Sigmoid colon (tissue), 6 donors: ENCODE measurements at regions not wholly inside any gene's neighbourhood (a gene's known extent, or its start where the extent isn't known, plus 50 kb on each side); places are given as distances from the start of the nearest gene placed in this dataset.

Experiments used
- DNase-seq: peaks from one replicate; pipeline ENCODE4 v3.0.0-alpha.2; 2019
- H3K27ac ChIP-seq, 4 donors: fragments of 200-600 bp; sonication (generic); one replicate each; pipeline ENCODE4 v1.5.1; 2016 to 2019; ENCODE audit warnings: mild to moderate bottlenecking in 1 of 4
- H3K27me3 ChIP-seq, 3 donors: fragments of 200-600 bp; sonication (generic); one replicate each; pipeline ENCODE4 v1.5.1; 2019; ENCODE audit warnings: mild to moderate bottlenecking in 1 of 3
- H3K36me3 ChIP-seq, 4 donors: fragments of 200-600 bp; sonication (generic); one replicate each; pipeline ENCODE4 v1.5.1; 2016 to 2019
- H3K4me1 ChIP-seq, 4 donors: fragments of 200-600 bp; sonication (generic); one replicate each; pipeline ENCODE4 v1.5.1; 2017 to 2019
- H3K4me3 ChIP-seq, 4 donors: fragments of 200-600 bp; sonication (generic); one replicate each; pipeline ENCODE4 v1.5.1; 2017 to 2019; ENCODE audit warnings: mild to moderate bottlenecking in 2 of 4, moderate library complexity in 1 of 4
- H3K9me3 ChIP-seq, 4 donors: fragments of 200-600 bp in 3 of 4; sonication (generic) in 3 of 4; one replicate each; pipeline versions ENCODE4 v1.5.1 to v1.6.1; 2013 to 2019
- EP300 ChIP-seq, 4 donors: sonication (generic); formaldehyde crosslinking; IDR thresholded peaks; one replicate each; pipeline ENCODE4 v1.6.1; 2017; ENCODE audit warnings: antibody characterized with exemption in 4 of 4
- POLR2A ChIP-seq, 2 donors: fragments of 450-650 bp; IDR thresholded peaks; one replicate each; pipeline ENCODE4 v1.6.1; 2016; ENCODE audit warnings: antibody characterized with exemption in 2 of 2, mild to moderate bottlenecking in 2 of 2, moderate library complexity in 2 of 2
- POLR2AphosphoS5 ChIP-seq, 4 donors: sonication (generic); formaldehyde crosslinking; IDR thresholded peaks; one replicate each; pipeline ENCODE4 v1.6.1; 2017; ENCODE audit warnings: antibody characterized with exemption in 4 of 4
- WGBS, 2 donors: extraction: QIAGEN DNeasy Blood & Tissue Kit; methylation state at CpG; one replicate each; pipeline ENCODE4 v1.1.7; 2013; 5-methylcytosine and 5-hydroxymethylcytosine counted together
- intact Hi-C: fragments of 100-400 bp; cut with DNase I; formaldehyde crosslinking; loops from one replicate; pipeline ENCODE4 v1.15.1; 2023
- TF ChIP-seq, protein P1 (sequence below), 4 experiments: fragments of 450-650 bp in 3 of 4; fragments of 200-600 bp in 1 of 4; IDR thresholded peaks; one replicate each; pipeline ENCODE4 v1.5.1; 2016 to 2019; ENCODE audit warnings: antibody characterized with exemption in 4 of 4, mild to moderate bottlenecking in 3 of 4, moderate library complexity in 2 of 4
- donor health status: healthy with polysubstance abuse.
- donor health status: healthy.

DNA sequence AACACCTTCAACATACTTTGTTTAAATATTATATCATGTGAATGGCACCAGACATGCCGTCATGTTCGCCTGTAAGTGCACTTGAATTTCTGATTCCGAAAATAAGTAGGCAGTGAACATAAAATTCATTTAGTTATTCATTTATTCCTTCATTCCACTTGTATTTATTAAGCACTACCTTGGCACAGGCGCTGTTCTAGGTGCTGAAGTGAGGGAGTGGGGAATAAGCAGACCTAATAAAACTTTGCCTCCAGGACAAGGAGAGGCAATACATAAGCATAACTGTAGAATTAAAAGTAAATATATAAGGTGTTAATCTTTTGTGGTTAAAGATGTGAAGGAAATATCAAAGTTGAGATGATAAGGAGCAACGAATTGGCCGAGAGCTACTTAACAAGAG lies 297.4 kb downstream of the TENT4A start:
- no peaks in the 10 kb centered on the region for H3K4me1 ChIP-seq
- no peak overlapping the region for H3K27ac ChIP-seq
- intact Hi-C loops: no loop called here
- no peak overlapping the region for H3K4me3 ChIP-seq
- 49 to 61% methylated on average over 6 of the region's 6 CpGs for WGBS, 2 donors
- no peaks in the 10 kb centered on the region for H3K36me3 ChIP-seq
- DNase-seq: no peak
- no peak for TF ChIP-seq POLR2AphosphoS5 (IDR thresholded peaks at IDR 0.05)
- TF ChIP-seq POLR2A (IDR thresholded peaks at IDR 0.05): no peak
- no peak for TF ChIP-seq EP300 (IDR thresholded peaks at IDR 0.05)
- TF ChIP-seq, protein P1, sequence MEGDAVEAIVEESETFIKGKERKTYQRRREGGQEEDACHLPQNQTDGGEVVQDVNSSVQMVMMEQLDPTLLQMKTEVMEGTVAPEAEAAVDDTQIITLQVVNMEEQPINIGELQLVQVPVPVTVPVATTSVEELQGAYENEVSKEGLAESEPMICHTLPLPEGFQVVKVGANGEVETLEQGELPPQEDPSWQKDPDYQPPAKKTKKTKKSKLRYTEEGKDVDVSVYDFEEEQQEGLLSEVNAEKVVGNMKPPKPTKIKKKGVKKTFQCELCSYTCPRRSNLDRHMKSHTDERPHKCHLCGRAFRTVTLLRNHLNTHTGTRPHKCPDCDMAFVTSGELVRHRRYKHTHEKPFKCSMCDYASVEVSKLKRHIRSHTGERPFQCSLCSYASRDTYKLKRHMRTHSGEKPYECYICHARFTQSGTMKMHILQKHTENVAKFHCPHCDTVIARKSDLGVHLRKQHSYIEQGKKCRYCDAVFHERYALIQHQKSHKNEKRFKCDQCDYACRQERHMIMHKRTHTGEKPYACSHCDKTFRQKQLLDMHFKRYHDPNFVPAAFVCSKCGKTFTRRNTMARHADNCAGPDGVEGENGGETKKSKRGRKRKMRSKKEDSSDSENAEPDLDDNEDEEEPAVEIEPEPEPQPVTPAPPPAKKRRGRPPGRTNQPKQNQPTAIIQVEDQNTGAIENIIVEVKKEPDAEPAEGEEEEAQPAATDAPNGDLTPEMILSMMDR (IDR thresholded peaks at IDR 0.05): no peak
- H3K27me3 ChIP-seq: no peaks in the 10 kb centered on the region
- H3K9me3 ChIP-seq: no peaks in the 10 kb centered on the region

DNA sequence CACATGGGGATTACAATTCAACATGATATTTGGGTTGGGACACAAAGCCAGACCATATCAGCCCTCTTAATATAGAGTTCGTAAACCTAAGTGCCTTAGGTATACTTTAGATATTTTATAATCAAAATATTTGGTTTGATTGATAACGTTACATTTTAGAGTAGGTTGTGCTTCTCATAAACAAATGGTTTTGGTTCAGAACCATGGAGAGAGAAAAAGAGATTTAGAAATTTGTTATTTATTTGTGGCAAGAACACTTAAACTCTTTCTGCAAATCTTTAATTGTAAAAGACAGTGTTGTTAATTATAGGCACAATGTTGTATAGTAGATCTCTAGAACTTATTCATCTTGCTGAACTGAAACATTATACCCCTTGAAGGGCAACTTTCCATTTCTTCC lies 298.8 kb downstream of the TENT4A start:
- no peaks in the 10 kb centered on the region for H3K4me1 ChIP-seq
- no peaks in the 10 kb centered on the region for H3K36me3 ChIP-seq
- TF ChIP-seq EP300 (IDR thresholded peaks at IDR 0.05): no peak
- TF ChIP-seq POLR2AphosphoS5 (IDR thresholded peaks at IDR 0.05): no peak
- TF ChIP-seq POLR2A (IDR thresholded peaks at IDR 0.05): no peak
- TF ChIP-seq, protein P1 (IDR thresholded peaks at IDR 0.05): no peak
- WGBS, 2 donors: 65 to 85% methylated on average over 2 of the region's 2 CpGs
- intact Hi-C loops: no loop called here
- no peaks in the 10 kb centered on the region for H3K27me3 ChIP-seq
- H3K27ac ChIP-seq: no peak overlapping the region
- no peak overlapping the region for H3K4me3 ChIP-seq
- no peaks in the 10 kb centered on the region for H3K9me3 ChIP-seq
- DNase-seq: no peak

DNA sequence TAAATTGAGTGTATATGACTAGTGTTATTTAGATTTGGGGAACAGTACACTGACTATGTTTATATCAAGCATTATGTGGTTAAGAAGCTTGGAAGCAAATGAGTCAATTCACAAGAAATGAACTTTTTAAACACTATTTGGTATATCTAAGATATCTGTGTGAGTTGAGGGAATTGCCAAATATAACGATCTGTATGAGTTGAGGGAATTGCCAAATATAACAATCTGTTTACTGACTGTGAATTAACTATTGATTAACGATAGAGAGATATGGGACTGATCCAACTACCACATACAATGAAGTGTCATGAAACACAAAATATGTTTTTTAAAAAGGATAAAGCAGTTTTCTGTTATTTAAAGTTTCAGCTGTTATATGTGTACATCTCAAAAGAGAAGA lies 301.4 kb downstream of the TENT4A start:
- H3K36me3 ChIP-seq: no peaks in the 10 kb centered on the region
- TF ChIP-seq EP300 (IDR thresholded peaks at IDR 0.05) (no peak), POLR2A (IDR thresholded peaks at IDR 0.05) (no peak), POLR2AphosphoS5 (IDR thresholded peaks at IDR 0.05) (no peak)
- TF ChIP-seq, protein P1 (IDR thresholded peaks at IDR 0.05): no peak
- WGBS, 2 donors: 52 to 76% methylated on average over 2 of the region's 2 CpGs

DNA sequence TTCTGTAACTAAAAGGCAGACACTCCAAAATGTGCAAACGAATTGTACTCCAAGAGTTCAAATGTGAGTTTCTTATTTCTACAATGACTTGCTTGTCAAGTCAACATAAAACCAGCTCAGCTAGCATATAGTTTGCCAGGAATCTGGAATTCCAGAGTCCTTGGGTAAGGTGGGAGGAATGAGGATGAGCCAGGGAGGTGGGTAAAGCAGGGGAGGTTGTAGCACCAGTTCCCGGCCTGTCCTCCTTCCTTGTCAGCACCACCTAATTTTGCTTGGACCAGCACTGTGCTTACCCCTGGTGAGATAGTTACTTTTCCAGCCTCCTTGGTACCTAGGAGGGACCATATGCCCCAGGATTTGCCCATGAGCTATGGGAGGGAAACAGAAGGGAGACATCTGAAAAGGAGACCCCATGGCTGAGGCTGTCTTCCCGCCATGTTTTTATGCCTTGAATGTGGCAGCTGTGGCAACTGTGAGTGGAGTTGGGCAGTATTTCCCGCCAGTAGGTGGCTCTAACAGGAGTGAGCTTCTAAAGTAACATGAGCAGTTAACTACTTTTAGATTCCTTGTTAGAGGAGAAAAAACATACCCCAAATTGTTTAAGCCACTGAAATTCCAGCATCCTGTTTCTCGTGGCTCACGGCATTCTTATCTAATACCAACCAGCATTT lies 302.5 kb downstream of the TENT4A start:
- no peaks in the 10 kb centered on the region for H3K27me3 ChIP-seq
- WGBS, 2 donors: 74 to 77% methylated on average over 6 of the region's 6 CpGs
- TF ChIP-seq EP300 (IDR thresholded peaks at IDR 0.05) (no peak), POLR2A (IDR thresholded peaks at IDR 0.05) (no peak), POLR2AphosphoS5 (IDR thresholded peaks at IDR 0.05) (no peak)
- TF ChIP-seq, protein P1 (IDR thresholded peaks at IDR 0.05): no peak
- H3K9me3 ChIP-seq: no peaks in the 10 kb centered on the region
- H3K36me3 ChIP-seq: no peaks in the 10 kb centered on the region
- intact Hi-C loops: no loop called here
- H3K4me3 ChIP-seq: no peak overlapping the region
- no peak overlapping the region for H3K27ac ChIP-seq
- H3K4me1 ChIP-seq: no peaks in the 10 kb centered on the region
- DNase-seq: no peak

More for the DNA sequence above, 301.4 kb downstream of the TENT4A start:
- Histone ChIP-seq H3K27me3 (no peaks in the 10 kb centered on the region), H3K9me3 (no peaks in the 10 kb centered on the region), H3K27ac (no peak overlapping the region), H3K4me3 (no peak overlapping the region), H3K4me1 (no peaks in the 10 kb centered on the region)
- DNase-seq: no peak
- intact Hi-C loops: no loop called here
